Cardiac muscle cell (in vitro differentiated cells and primary cell): ENCODE measurements at regions not wholly inside any gene's neighbourhood (a gene's known extent, or its start where the extent isn't known, plus 50 kb on each side); places are given as distances from the start of the nearest gene placed in this dataset.
"Not testable (repeated sequence)": the region's sequence is repeated elsewhere in the genome, so short reads cannot be mapped to it uniquely, and the experiment has no call there.

Experiments used
- DNase-seq, 2 donors: peaks; one replicate each; pipeline versions ENCODE4 v3.0.0 to v3.0.0-alpha.2; 2010 to 2017; ENCODE audit warnings: low read depth in 1 of 2, low spot score in 1 of 2
- H3K27ac ChIP-seq: fragments of 200-600 bp; sonication (generic); 2 replicates; pipeline ENCODE4 v1.5.1; 2016
- H3K27me3 ChIP-seq: fragments of 200-600 bp; sonication (generic); 2 replicates; pipeline ENCODE4 v1.6.0; 2016; ENCODE audit warnings: control low read depth
- H3K36me3 ChIP-seq: fragments of 200-600 bp; sonication (generic); 2 replicates; pipeline ENCODE4 v1.5.1; 2016; ENCODE audit warnings: control low read depth
- H3K4me1 ChIP-seq: fragments of 200-600 bp; sonication (generic); 2 replicates; pipeline ENCODE4 v1.8.1; 2017; ENCODE audit warnings: low read depth, mild to moderate bottlenecking, mixed run types
- H3K4me3 ChIP-seq: fragments of 200-600 bp; sonication (generic); 2 replicates; pipeline ENCODE4 v1.5.1; 2016; ENCODE audit warnings: mild to moderate bottlenecking
- H3K9me3 ChIP-seq: fragments of 200-600 bp; sonication (generic); 2 replicates; pipeline ENCODE4 v1.5.1; 2017; ENCODE audit warnings: low read depth, mild to moderate bottlenecking, control low read depth
- TF ChIP-seq, protein P1 (sequence below): IDR thresholded peaks from 2 replicates; pipeline ENCODE4 v1.5.1; 2012; ENCODE audit warnings: low read depth, mild to moderate bottlenecking, low read length

DNA sequence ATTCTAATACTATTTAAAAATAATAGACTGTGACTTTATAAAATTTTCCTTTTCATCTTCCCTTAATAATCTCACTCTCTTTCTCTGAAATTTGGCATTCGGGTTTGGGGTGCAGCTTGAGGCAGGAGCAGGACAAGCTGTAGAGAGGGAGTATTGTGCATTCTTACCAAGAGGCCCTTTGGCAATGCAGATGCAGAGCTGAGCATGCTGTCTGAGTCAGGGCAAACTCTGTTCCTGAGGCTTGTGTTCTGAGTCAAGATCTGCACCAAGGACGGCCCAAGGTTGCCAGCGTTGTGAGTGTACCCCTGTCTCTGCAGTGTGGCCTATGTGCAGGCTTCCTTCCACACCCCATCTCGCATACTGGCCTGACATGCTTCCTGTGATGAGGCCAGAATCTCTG is 343.8 kb upstream of the FRG2C start:
- TF ChIP-seq, protein P1, sequence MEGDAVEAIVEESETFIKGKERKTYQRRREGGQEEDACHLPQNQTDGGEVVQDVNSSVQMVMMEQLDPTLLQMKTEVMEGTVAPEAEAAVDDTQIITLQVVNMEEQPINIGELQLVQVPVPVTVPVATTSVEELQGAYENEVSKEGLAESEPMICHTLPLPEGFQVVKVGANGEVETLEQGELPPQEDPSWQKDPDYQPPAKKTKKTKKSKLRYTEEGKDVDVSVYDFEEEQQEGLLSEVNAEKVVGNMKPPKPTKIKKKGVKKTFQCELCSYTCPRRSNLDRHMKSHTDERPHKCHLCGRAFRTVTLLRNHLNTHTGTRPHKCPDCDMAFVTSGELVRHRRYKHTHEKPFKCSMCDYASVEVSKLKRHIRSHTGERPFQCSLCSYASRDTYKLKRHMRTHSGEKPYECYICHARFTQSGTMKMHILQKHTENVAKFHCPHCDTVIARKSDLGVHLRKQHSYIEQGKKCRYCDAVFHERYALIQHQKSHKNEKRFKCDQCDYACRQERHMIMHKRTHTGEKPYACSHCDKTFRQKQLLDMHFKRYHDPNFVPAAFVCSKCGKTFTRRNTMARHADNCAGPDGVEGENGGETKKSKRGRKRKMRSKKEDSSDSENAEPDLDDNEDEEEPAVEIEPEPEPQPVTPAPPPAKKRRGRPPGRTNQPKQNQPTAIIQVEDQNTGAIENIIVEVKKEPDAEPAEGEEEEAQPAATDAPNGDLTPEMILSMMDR = no peak
- no peaks in the 10 kb centered on the region for H3K9me3 ChIP-seq
- peaks cover 8% of the 10 kb centered on the region for H3K4me1 ChIP-seq
- H3K27me3 ChIP-seq = no peaks in the 10 kb centered on the region
- H3K36me3 ChIP-seq = no peaks in the 10 kb centered on the region
- DNase-seq = no peak
- H3K27ac ChIP-seq = no peak overlapping the region
- no peak overlapping the region for H3K4me3 ChIP-seq

DNA sequence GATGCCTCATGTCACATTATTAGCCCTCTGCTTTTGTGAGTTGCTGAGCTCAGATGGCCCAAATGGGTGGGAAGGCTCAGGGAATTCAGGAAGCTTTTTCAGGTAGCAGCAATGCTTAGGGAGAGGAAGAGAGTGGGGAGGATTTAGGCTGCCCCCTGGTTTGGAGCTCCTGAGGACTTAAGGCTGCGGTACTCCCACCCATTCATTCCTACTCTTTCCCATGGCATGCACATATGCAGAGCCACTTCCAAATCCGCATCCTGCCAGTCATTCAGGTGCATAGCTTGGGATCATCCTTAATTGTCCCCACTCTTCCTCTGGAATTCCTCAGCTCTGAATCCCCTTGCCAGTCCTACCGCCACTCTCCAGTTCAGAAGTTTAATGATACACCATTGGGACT is 343.1 kb upstream of the FRG2C start:
- Histone ChIP-seq H3K36me3 (no peaks in the 10 kb centered on the region), H3K27me3 (no peaks in the 10 kb centered on the region), H3K4me3 (no peak overlapping the region), H3K9me3 (no peaks in the 10 kb centered on the region), H3K4me1 (peaks cover 15% of the 10 kb centered on the region), H3K27ac (no peak overlapping the region)
- TF ChIP-seq, protein P1 = no peak
- no peak for DNase-seq

DNA sequence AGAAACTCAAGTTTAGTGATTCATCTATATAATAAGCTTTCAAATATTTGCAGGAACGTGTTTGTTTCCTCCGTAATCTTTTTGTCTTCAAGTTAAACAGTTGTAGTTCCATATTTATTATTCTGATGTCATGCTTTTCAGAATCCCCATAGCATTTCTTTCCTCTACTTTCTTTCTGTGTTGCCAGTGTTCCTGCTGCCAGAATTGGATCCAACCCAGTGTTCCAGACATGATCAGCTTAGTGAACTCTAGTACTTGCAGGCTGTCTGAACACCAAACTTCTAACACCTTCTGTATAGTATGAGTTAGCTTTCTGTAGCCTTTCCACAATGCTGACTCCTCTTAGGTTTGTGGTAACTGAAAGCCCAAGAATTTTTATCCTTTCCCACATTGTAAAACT is 340.2 kb upstream of the FRG2C start:
- not testable (repeated sequence) for H3K36me3 ChIP-seq, H3K27ac ChIP-seq, H3K27me3 ChIP-seq, H3K4me3 ChIP-seq, H3K9me3 ChIP-seq, DNase-seq
- peaks cover 24% of the 10 kb centered on the region for H3K4me1 ChIP-seq

DNA sequence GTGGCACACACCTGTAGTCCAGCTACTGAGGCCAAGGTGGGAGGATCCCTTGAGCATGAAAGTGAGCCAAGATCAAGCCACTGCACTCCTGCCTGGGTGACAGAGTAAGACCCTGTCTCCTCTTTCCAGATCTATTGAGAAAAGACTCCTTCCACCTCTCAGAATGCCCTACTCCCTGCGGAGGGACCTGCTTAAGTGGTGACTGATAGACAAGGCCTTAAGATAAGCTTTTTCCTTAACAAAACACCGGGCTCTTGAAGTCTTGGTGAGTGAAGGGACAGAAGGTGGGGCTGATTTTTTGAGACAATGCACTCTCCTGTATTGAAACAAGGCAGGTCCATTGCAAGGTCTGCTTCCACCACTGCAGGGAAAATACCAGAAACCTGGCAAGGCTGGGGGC is 338.4 kb upstream of the FRG2C start:
- H3K27ac ChIP-seq = no peak overlapping the region
- no peaks in the 10 kb centered on the region for H3K36me3 ChIP-seq
- TF ChIP-seq, protein P1 = no peak
- peaks cover 24% of the 10 kb centered on the region for H3K4me1 ChIP-seq
- no peak overlapping the region for H3K4me3 ChIP-seq
- DNase-seq = no peak
- H3K9me3 ChIP-seq = no peaks in the 10 kb centered on the region
- peaks cover 4% of the 10 kb centered on the region for H3K27me3 ChIP-seq

DNA sequence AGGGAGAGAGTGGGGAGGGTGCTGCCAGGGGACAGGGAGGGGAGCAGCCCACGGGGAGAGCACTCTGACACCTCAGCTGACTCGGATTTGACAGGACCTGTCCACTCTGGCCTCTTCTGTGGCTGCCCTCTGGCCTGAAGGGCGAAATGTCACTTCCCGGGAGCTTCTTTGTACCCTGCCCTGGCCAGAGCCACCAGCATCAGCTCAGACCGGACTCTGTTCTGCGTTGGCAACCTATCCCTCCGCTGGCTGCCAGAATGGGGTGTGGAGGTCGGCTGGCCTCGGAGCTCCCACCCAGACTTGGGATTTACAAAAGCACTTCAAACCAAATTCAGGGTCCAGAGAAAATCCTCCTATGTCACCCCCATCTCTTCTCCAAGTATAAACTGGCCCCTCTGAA is 336.7 kb upstream of the FRG2C start:
- no peak for DNase-seq
- H3K4me3 ChIP-seq = no peak overlapping the region
- H3K27me3 ChIP-seq = peaks cover 4% of the 10 kb centered on the region
- TF ChIP-seq, protein P1 = no peak
- H3K36me3 ChIP-seq = no peaks in the 10 kb centered on the region
- H3K4me1 ChIP-seq = peaks cover 24% of the 10 kb centered on the region
- H3K9me3 ChIP-seq = no peaks in the 10 kb centered on the region
- H3K27ac ChIP-seq = no peak overlapping the region

DNA sequence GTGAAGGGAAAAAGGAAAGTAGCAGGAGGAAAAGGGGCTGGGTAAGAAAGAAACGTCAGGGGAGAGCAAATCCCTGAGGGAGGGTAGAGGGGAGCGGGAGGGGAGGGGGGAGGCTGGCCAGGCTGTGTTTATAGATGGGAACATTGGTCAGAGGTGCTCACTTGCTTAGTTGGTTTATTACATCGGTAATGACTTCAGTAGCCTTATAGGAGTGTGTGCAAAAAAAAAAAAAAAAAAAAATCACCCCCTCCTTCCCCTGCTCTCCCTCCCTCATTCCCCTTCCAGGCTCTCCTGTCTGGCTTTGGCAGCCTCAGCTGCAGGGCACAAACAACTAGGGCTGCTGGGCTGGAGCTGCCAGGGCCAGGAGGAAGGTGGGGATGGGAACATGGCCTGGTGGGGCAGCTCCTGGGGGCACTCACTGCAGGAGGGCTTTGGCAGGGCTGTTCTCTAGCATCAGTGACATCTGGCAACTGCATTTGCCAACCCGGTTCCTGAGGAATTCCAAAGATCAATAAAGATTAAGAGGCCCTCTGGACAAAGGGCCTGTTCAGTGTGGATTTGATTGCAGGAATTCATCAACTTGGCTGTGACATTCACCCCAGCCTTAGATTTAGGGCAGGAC is 334.5 kb upstream of the FRG2C start:
- no peaks in the 10 kb centered on the region for H3K36me3 ChIP-seq
- H3K27me3 ChIP-seq = peaks cover 4% of the 10 kb centered on the region
- H3K27ac ChIP-seq = no peak overlapping the region
- no peaks in the 10 kb centered on the region for H3K9me3 ChIP-seq
- no peak for DNase-seq
- peaks cover 18% of the 10 kb centered on the region for H3K4me1 ChIP-seq
- H3K4me3 ChIP-seq = no peak overlapping the region
- TF ChIP-seq, protein P1 = no peak

DNA sequence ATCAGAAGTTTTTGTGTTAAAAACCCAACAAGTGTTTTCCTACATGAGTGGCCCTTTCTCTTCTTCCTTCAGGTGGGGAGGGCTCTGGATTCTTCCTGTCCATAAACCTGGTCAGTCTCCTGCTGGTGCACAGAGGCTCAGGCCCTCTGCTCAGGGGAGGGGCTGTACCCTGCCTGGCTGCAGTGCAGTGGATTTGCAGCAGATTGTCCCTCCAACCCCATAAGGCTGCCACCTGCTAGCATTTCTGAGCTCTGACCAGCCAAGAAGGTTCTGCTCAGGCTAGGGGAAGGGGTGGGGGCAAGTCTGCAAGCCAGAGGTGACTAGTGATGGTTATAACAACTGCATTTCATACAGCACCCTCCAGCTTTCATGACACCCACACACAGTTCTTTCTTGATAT is 333.7 kb upstream of the FRG2C start:
- H3K27ac ChIP-seq, DNase-seq, H3K9me3 ChIP-seq, H3K4me3 ChIP-seq, H3K36me3 ChIP-seq, H3K27me3 ChIP-seq: not testable (repeated sequence)
- peaks cover 15% of the 10 kb centered on the region for H3K4me1 ChIP-seq

DNA sequence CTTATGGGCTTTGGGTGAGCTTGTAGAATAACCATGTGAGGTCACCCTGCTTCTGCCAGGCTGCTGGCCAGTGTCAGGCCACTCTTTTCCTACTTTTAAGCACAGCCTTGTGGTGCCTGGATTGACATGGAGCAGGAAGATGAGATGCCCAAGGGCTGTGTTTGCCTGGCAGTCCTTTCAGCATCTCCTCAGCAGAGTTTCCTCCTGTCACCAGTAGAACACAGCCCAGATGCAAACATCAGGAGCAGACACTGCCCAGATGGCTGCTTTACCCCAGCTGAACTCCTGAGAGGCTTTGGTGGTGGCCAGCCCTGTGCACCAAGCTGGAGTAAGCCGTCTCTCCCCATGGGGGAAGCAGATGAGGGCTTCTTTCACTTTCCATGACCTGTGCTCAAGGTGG is 332.0 kb upstream of the FRG2C start:
- not testable (repeated sequence) for H3K36me3 ChIP-seq, H3K4me3 ChIP-seq, H3K9me3 ChIP-seq, H3K27me3 ChIP-seq, H3K27ac ChIP-seq, H3K4me1 ChIP-seq, DNase-seq
